Cerebellar nuclear complex (tissue), 1 donor: ENCODE measurements at regions not wholly inside any gene's neighbourhood (a gene's known extent, or its start where the extent isn't known, plus 50 kb on each side); places are given as distances from the start of the nearest gene placed in this dataset.
"Not testable (repeated sequence)": the region's sequence is repeated elsewhere in the genome, so short reads cannot be mapped to it uniquely, and the experiment has no call there.

ENCODE experiments used
- DNase-seq, 2 experiments: peaks; one replicate each; lab custom pipeline; 2025; lab: John Stamatoyannopoulos, UW

DNA sequence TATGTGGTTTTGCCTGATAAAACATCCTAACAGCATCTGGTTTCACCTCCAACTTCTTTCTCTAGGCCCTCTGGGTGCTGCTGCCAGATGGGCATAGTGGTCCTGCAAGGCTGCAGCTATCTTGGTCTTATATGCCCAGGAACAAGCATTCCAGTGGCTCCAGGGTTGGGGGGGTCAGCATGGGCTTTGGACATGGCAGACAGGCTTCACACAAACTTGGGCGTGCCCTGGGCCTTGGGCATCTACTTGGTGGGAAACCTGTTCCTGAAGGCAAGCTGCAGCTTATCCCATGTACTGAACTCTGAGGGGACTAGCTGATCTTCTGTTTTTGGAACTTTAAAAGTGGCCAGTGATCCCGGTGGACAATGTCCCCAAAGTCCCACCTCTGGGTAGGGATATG is 54.9 kb upstream of the ZNF678 start:
- DNase-seq = no peak

DNA sequence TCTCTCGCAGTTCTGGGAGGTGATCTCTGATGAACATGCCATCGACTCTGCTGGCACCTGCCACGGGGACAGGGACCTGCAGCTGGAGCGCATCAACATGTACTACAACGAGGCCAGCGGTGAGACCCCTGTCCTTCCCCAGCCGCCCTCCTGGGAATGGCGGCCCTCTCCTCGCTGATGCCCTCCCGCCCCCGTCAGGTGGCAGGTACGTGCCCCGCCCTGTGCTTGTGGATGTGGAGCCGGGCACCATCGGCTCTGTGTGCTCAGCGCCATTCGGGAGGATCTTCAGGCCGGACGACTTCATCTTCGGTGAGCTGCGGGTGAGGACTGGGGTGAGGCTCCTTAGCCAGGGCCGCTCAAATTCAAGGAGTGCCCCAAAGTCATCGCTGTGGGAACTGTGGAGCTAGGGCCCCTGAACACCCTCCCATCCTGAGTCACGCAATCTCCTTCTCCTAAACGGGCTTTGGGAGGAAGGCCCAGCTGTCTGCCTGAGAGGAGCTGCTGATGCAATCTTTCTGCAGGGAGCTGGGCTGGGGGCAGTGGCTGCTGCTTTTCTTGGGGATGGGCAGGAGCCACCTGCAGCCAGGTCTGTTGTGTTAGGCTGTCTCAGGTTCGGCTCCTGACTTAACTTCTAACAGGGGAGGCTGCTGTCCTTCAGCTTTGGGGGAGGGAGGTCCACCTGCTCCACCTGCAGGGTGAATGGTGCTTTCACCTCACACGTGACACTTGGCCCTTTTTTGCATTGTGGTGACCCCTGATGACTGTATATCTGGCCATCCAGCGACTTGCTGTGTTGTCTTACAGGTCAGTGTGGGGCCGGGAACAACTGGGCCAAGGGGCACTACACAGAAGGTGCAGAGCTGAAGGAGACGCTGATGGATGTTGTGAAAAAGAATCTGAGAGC is 56.6 kb upstream of the ZNF678 start:
- DNase-seq = not testable (repeated sequence)

DNA sequence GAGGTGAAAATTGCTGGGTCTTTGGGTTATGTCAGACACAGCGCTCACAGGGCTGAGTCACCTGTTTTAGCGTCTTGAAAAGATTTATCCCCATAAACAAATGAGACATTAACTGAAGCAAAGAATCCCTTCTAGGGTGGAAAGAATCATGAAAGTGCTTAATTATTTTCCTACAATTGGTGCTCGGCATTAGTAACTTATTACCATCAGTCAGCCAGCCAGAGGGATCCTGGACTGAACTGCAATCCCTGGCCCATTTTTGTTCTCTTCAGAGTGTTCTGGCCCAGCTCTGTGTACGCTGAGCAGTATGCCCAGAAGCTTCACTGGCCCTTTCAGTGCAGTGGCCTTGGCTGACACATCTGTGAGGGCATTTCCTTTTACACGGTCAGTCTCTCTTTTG is 67.3 kb upstream of the ZNF678 start:
- not testable (repeated sequence) for DNase-seq

DNA sequence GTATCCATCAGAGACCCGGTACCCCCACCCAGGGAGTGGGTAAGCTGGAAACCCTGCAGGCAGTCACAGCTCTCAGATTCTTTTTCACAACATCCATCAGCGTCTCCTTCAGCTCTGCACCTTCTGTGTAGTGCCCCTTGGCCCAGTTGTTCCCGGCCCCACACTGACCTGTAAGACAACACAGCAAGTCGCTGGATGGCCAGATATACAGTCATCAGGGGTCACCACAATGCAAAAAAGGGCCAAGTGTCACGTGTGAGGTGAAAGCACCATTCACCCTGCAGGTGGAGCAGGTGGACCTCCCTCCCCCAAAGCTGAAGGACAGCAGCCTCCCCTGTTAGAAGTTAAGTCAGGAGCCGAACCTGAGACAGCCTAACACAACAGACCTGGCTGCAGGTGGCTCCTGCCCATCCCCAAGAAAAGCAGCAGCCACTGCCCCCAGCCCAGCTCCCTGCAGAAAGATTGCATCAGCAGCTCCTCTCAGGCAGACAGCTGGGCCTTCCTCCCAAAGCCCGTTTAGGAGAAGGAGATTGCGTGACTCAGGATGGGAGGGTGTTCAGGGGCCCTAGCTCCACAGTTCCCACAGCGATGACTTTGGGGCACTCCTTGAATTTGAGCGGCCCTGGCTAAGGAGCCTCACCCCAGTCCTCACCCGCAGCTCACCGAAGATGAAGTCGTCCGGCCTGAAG is 69.3 kb upstream of the ZNF678 start:
- not testable (repeated sequence) for DNase-seq

DNA sequence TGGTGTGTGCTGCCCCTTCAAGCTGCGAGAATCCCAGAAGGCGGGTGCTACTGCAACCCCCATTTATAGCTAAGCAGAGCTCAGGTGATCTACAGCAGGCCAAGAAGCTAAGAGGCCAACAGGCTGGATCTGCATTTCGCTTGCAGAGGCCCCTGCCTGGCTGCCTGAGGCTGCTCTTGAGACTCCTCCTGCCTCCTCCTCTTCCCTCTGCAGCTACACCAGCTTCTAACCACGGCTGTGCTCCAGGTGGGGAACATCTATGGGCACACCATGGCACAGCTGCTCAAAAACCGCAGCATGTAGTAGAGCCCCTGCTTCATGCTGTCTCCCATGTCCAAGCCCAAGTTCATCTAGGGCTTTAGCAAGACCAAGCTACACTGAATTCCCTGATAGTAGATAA is 72.9 kb upstream of the ZNF678 start:
- no peak for DNase-seq

DNA sequence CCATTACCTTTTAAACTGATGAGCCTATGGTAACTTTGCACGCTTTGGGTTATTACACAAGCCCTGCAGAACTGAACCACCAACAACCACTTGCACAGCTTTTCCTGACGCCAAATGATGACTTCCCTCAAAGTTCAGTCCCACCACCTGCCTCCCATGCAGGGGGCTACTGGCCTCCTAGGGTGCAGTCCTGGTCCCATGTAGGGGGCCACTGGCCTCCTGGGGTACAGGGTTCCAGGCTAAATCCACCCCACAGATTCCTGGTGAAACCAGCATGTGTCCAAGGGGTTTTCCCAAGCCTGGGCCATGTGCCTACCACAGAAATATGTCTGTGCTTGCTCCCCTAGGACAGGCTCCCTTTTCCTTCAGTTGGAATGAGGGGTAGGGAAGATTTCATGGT is 73.4 kb upstream of the ZNF678 start:
- DNase-seq = no peak

DNA sequence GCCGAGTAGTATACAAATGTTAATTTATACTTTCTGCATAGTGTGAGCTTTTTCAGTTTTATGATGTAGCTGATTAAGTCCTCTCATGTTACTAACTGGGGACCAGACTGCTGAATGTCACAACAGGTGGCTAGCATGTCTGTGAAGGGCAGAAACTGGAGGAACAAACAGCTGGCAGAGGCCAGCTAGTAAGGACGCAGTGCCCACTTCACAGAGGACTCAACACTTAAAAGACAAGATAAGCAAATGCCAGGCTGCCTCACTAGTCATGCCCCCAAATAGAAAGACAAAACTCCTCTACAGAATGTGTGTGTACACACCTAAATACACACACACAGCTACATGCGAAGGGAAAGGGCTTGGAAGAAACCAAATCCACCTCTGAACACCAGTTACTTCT is 73.8 kb upstream of the ZNF678 start:
- DNase-seq = no peak

DNA sequence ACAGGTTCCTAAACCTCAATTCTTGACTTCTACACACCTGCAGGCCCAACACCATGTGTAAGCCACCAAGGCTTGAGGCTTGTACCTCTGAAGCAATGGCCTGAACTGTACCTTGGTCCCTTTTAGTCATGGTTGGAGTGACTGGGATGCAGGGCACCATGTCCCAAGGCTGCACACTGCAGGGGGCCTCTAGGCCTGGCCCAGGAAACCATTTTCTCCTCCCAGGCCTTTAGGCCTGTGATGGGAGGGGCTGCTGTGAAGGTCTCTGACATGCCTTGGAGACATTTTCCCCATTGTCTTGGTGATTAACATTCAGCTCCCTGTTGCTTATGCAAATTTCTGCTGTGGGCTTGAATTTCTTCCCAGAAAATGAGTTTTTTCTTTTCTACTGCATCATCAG is 75.8 kb upstream of the ZNF678 start:
- no peak for DNase-seq

DNA sequence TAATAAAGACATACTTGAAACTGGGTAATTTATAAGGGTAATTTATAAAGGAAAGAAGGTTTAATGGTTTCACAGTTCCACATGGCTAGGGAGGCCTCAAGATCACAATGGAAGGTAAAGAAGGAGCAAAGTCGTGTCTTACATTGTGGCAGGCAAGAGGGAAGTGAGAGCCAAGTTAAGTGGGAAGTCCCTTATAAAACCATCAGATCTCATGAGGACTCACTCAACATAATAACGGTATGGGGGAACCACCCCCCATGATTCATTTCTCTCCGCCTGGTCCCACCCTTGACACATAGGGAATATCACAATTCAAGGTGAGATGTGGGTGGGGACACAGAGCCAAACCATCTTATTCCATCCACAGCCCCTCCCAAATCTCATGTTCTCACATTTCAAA is 76.8 kb upstream of the ZNF678 start:
- no peak for DNase-seq

DNA sequence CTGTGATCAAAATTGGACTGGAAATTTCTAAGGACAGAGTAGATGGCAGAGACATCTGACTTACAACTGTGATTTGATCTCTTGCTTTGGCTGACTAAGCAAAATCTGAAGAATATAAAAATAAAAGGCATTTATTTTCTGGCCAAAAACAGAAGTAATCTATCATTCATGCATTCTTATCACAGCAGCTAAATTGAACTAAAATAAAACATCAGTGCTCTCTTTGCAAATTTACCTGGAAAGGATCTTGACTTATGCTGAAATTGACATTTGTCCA is 81.4 kb upstream of the ZNF678 start:
- no peak for DNase-seq

DNA sequence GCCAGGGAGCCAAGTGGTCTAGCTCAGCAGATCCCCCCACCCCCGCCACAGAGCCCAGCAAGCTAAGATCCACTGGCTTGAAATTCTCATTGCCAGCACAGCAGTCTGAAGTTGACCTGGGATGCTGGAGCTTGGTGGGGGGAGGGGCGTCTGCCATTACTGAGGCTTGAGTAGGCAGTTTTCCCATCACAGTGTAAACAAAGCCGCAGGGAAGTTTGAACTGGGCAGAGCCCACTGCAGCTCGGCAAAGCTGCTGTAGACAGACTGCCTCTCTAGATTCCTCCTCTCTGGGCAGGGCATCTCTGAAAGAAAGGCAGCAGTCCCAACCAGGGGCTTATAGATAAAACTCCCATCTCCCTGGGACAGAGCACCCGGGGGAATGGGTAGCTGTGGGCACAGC is 89.3 kb upstream of the ZNF678 start:
- DNase-seq = not testable (repeated sequence)

DNA sequence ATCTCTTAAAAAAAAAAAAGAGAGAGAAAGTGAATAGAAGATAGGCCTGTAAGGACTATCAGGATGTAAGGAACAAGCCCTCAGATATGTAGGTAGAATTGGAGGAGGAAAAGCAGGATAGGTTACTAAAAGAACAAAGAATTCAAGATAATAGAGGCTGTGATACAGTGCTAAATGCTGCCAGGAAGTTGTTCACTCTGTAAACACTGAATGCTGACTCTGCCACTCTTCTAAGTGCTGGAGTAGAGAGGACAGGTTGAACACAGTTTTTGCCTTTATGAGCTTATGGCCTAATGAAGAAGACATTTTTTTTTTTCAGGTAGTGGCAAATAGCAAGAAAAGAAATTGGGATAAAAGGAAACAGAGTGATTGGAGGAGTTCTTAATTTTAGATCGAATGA is 90.6 kb upstream of the ZNF678 start:
- DNase-seq = no peak

DNA sequence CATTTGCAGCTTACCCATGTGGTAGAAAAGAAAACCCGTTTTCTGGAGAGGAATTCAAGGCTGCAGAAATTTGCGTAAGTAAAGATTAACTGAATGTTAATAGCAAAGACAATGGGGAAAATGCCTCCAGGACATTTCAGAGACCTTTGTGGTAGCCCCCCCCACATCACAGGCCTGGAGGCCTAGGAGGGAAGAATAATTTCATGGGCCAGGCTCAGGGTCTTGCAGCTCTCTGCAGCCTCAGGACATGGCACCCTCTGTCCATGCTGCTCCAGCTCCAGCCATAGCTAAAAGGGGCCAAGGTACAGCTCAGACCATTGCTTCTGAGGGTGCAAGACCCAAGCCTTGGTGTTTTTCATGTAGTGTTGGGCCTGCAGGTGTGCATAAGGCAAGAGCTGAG is 92.7 kb upstream of the ZNF678 start:
- DNase-seq = no peak

DNA sequence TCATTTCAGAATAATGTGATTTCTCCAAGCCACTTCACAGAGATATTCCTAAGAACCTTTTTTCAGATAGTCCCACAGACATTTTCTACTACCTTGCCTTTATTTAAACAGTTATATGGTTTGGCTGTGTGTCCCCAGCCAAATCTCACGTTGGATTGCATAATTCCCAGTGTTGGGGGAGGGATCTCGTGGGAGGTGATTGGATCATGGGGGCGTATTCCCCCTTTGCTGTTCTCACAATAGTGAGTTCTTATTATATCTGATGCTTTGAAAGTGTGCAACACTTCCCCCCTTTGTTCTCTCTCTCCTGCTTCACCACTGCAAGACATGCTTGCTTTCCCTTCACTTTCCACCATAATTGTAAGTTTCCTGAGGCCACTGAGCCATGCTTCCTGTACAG is 93.6 kb upstream of the ZNF678 start:
- DNase-seq = no peak

DNA sequence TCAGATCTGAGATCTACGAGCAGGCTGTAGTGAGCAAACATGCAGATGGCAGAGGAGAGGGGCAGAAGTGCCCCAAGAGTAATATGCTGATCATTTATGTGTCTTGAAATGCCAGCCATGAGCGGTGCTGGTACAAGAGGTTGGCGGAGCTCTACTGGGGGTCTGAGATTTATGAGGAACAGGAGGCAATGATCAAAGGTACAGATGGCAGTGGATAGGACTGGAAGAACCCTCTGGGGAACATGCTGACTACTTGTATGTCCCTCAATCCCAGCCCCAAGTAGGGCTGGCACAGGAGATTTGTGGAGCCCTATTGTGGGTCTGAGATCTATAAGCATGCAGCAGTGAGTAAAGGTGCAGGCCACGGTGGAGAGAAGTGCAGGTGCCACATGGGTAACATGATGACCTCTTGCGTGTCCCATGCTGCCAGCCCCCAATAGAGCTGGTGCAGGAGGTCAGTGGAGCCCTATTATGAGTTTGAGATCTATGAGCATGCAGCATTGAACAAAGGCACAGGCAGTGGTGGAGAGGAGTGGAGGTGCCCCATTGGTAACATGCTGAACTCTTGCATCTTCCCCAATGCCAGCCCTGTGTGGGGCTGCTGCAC is 97.2 kb upstream of the ZNF678 start:
- no peak for DNase-seq

DNA sequence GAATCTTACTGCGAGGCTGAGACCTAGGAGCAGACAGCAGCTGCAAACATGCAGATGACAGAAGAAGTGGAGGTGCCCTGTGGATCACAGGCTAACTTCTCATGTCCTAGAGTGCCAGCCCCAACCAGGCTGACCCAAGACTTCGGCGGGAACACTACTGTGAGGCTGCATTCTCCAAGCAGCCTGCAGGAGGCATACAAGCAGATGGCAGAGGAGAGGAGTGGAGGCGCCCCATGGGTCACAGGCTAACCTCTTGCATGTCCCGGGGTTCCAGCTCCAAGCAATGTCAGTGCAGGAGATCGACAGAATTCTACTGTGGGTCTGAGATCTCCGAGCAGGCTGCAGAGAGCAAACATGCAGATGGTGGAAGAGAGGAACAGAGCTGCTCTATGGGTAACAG is 98.1 kb upstream of the ZNF678 start:
- DNase-seq = no peak

DNA sequence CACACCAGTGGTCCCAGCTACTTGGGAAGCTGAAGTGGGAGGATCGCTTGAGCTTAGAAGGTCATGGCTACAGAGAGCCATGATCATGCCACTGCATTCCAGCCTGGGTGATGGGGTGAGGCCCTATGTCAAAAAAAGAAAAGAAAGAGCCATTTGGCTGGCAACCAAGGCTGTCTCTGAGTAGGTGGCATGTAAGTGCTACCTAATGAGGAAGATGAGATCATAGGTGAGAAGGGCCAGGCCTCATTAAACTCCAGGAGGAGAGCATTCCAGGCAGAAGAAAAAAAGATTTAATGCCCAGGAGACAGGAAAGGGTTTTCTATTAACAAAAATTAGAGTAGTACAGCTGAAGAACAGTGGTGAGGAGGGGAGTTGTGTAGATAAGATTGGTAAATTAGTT is 103.4 kb upstream of the ZNF678 start:
- no peak for DNase-seq

DNA sequence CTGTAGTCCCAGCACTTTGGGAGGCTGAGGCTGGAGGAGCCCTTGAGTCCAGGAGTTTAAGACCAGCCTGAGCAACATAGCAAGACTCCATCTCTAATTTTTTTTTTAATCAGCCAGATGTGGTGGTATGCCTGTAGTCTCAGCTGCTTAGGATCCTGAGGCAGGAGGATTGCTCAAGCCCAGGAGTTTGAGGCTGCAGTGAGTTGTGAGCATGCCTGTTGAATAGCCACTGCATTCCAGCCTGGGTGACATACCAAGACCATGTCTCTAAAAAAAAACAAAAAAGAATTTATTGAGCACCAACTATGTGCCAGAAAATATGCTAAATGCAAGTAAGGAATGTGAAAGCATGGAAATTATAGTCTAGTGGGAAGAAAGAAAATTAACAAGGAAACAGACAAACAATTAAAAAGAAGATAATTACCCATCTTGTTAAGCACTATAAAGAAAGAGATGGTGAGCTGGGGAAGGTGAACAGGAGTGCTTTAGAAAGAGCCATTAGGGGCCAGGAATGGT is 104.0 kb upstream of the ZNF678 start:
- no peak for DNase-seq

DNA sequence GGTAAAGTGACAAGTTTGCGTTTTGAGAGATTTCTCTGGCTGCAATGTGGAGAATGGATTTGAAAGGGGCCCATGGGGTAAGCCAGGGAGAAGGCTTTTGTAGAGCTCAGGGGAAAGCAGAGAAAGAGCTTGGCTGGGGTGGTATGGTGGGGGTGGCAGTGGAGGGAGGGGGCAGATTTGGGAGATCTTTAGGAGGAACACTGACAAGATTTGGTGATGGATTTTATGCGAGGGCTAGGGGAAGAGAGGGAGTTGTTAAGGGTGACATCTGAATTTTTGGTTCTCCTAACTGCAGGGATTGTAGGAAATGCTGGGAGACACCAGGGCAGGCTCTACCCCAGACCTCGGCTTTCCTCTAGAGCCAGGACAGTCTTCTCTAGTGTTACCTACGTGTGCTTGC is 108.7 kb upstream of the ZNF678 start:
- no peak for DNase-seq

DNA sequence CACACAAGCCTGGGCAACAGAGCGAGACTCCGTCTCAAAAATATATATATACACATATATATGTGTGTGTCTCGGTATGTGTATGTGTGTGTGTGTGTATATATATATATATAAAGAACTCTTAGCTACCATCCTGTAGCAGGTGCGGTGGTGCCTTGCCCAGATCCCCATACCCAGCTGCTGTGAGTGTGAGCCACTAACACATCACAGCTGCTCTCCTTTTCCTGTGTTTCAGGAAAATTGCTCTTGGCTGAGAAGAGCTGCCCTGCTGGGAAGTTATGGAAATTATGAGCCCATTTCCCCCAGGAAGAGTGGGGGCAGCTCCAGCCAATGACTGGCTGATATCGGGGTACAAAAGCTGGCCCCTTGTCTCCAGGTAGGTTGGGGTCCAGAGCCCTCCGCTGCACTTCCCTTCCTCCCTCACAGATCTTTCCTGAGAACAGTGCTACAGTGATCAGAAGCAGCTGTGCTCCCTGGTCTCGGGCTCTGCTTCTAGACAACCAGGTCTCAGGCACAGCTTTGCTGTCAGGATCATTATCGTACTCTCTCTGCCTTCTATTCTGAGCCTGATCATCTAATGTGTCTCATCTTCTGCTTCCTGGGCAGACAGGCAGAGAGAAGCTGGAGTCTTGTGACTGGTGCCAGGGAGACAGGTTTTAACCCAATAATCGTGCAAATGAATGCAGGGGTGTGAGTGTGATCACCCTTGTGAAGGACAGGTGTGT is 109.6 kb upstream of the ZNF678 start:
- no peak for DNase-seq

DNA sequence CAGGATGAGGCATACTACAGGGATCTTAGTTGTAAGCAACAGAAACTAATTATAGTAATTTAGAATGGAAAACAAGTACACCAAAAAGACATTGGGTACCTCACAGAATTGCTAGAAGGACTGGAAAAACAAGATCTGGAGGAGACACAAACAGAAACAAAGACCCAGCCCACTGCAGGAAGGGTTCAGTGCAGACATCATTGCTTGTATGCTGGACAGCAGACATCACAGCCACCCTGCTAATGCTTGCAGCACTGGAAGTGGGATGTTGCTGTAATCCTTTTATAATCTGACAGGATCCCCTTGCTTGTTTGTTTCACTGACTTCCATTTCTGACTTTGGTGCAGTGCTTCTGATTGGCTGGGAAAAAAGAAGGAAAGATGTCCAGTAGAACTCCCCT is 111.4 kb upstream of the ZNF678 start:
- DNase-seq = no peak

DNA sequence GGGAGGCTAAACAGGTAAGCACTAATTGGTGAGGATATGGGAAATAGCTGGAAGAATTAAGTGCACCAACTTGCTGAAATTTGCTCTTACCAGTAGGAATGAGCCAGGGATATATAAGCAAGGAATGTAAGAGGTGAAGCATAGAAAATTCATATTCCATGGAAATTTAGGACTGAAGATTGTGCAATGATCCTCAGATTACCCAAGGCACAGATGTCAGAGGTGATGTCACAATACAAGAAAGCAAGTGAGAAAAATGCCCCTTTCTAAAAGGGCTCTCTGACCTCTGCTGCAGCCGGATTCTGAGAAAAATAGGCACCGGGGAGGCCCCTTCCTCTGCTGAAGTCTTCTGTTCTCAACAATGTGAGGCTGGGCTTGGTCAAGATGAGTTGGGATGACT is 112.3 kb upstream of the ZNF678 start:
- DNase-seq = no peak

DNA sequence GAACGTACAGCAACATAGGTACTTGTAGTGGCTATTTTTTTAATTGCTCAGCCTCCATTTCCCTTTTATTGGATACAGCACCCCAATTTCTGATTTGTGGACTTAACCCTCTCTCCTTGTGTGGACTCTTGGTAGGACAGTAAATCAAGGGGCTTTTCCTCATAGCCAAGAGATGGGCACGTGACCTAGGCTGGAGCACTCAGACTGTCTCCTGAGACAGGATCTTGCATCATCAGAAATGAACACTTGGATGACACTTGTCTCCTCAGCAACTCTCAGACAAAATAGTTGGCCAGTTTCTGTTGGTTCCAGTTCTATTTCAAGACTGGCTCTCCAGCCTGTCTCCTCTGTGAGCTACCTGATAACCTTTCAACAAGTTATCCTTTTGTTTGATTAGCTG is 112.9 kb upstream of the ZNF678 start:
- DNase-seq = no peak
